Mucosa of descending colon (tissue), 3 donors: ENCODE measurements at regions not wholly inside any gene's neighbourhood (a gene's known extent, or its start where the extent isn't known, plus 50 kb on each side); places are given as distances from the start of the nearest gene placed in this dataset.

Source experiments
- ATAC-seq: fragments of 200-7000 bp; cut with Tn5 transposase; one replicate; pipeline ENCODE4 v1.9.1; 2020; ENCODE audit warnings: mild to moderate bottlenecking, moderate library complexity
- DNase-seq, 3 donors: peaks; one replicate each; pipeline ENCODE4 v3.0.0-alpha.2; 2020
- H3K36me3 ChIP-seq: fragments of 200-600 bp; one replicate; pipeline ENCODE4 v1.8.0; 2021; ENCODE audit warnings: low read depth, mild to moderate bottlenecking
- H3K4me1 ChIP-seq: fragments of 200-600 bp; one replicate; pipeline ENCODE4 v1.8.0; 2021; ENCODE audit warnings: low read depth, mild to moderate bottlenecking
- H3K4me3 ChIP-seq: fragments of 200-600 bp; one replicate; pipeline ENCODE4 v1.8.0; 2021; ENCODE audit warnings: mild to moderate bottlenecking
- H3K9me3 ChIP-seq: fragments of 200-600 bp; one replicate; pipeline ENCODE4 v1.8.0; 2021; ENCODE audit warnings: mild to moderate bottlenecking
- intact Hi-C, 2 donors: fragments of 100-400 bp; cut with DNase I in 1 of 2; cut with micrococcal nuclease in 1 of 2; formaldehyde crosslinking; loops; one replicate each; pipeline versions ENCODE4 v1.11.0 to v1.11.1; 2022; cut with DNase I, micrococcal nuclease
- TF ChIP-seq, protein P1 (sequence below): fragments of 200-600 bp; IDR thresholded peaks from one replicate; pipeline ENCODE4 v1.8.0; 2022; ENCODE audit warnings: antibody characterized with exemption, mild to moderate bottlenecking
- donor health status: DM: no; HTN: no; CAD: no; lungs with moderate emphysema.
- donor health status: DM: no; HTN: no; CAD: no.
- donor health status: DM: no; HTN: yes; CAD: no.

DNA sequence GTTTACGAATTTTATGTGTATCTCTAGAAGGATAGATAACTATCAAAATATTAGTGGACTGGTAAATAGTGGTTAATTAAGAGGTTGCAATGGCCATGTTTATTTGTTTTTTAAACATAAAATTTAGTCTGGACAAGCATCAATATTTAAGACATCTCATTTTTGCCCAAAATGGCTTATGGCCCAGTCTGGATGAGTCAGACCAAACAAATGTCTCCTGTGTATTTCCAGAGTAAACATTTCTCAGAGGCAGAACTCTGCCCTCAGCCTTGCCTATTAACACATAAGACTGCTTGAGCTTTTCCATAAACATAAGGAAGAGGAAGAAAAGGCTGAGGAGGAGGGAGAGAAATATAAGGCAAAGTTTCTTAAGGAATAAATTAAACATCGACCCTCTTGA lies 277.1 kb upstream of the DIAPH2 start:
- Histone ChIP-seq H3K4me1 (peaks cover 7% of the 10 kb centered on the region), H3K36me3 (no peaks in the 10 kb centered on the region), H3K9me3 (no peaks in the 10 kb centered on the region), H3K4me3 (no peak overlapping the region)
- ATAC-seq (peak; percentile 93), DNase-seq (peak in 1 of 3 donors; percentile 27)
- TF ChIP-seq, protein P1, sequence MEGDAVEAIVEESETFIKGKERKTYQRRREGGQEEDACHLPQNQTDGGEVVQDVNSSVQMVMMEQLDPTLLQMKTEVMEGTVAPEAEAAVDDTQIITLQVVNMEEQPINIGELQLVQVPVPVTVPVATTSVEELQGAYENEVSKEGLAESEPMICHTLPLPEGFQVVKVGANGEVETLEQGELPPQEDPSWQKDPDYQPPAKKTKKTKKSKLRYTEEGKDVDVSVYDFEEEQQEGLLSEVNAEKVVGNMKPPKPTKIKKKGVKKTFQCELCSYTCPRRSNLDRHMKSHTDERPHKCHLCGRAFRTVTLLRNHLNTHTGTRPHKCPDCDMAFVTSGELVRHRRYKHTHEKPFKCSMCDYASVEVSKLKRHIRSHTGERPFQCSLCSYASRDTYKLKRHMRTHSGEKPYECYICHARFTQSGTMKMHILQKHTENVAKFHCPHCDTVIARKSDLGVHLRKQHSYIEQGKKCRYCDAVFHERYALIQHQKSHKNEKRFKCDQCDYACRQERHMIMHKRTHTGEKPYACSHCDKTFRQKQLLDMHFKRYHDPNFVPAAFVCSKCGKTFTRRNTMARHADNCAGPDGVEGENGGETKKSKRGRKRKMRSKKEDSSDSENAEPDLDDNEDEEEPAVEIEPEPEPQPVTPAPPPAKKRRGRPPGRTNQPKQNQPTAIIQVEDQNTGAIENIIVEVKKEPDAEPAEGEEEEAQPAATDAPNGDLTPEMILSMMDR = no peak
- intact Hi-C loops = no loop called here

DNA sequence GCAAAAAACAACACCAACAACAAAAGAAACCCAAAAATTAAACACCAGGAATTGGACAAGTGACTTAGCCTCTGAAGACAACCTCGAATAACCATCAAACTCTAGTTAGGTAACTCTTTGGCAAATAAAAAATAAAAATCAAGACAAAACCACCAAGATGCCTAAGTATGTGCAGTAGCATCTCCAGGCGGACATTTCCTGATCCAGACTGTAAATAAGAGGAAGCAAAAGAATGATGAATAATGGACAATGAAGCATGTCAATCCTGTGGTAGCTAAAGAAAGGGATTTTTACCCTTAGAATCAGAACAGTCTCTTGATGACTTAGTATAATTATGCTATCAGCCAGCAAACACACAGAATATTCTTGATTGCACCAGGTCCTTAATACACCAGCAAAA lies 276.7 kb upstream of the DIAPH2 start:
- Histone ChIP-seq H3K4me1 (peaks cover 7% of the 10 kb centered on the region), H3K9me3 (no peaks in the 10 kb centered on the region), H3K36me3 (no peaks in the 10 kb centered on the region), H3K4me3 (no peak overlapping the region)
- intact Hi-C loops = no loop called here
- TF ChIP-seq, protein P1 = no peak
- DNase-seq (no peak), ATAC-seq (no peak)

DNA sequence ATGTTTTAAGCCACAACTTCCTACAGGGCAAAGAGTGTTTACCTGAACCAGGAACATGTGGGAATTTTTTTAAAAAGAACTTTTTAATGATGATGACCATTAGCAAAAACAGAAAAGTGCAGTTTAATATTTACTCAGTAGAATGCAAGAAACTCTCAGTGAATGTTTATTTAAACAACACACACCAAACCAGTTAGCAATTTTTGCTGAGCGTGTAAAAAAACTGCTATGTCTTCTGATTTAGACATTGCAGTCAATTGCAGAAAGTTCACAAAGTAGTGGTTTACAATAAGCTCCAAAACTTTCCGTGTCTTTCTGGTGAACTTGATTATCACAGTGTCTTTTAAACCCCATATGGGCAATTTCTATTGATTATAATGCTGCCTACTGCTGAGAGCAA lies 273.7 kb upstream of the DIAPH2 start:
- H3K36me3 ChIP-seq = no peaks in the 10 kb centered on the region
- ATAC-seq (no peak), DNase-seq (no peak)
- TF ChIP-seq, protein P1 = no peak
- peaks cover 7% of the 10 kb centered on the region for H3K4me1 ChIP-seq
- intact Hi-C loops = no loop called here
- no peaks in the 10 kb centered on the region for H3K9me3 ChIP-seq
- H3K4me3 ChIP-seq = no peak overlapping the region

DNA sequence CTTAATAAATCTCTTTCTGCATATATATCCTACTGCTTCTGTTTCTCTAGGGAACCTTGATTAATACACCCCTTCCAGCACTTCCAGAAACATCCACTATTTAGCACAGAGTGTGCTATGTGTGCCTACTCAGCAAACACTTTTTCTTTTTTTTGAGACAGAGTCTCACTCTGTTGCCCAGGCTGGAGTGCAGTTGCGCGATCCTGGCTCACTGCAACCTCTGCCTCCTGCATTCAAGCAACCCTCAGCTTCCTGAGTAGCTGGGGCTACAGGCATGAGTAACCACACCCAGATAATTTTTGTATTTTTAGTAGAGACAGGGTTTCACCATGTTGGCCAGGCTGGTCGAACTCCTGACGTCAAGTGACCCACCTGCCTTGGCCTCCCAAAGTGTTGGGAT lies 266.9 kb upstream of the DIAPH2 start:
- ATAC-seq = no peak
- H3K4me1 ChIP-seq = no peaks in the 10 kb centered on the region
- H3K4me3 ChIP-seq = no peak overlapping the region
- intact Hi-C loops = no loop called here
- TF ChIP-seq, protein P1 = no peak
- no peaks in the 10 kb centered on the region for H3K9me3 ChIP-seq
- no peak for DNase-seq
- no peaks in the 10 kb centered on the region for H3K36me3 ChIP-seq

DNA sequence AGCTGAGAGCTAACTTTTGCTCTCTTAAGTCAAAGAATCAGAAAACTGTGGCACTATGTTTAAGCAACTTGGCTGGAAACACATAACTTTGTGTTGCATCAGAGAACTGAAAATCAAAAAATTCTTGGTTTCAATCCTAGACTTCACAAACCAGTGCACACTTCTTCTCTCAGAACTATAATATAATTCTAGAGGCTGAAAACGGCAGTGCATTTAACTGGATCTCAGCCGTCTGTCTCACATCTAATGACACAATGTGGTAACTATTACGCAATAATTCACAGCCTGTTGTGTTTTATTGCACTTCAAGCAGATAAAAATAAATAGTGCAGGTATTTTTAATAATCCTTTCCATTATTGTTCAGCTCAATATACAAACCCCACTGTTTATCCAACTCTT lies 260.6 kb upstream of the DIAPH2 start:
- ATAC-seq = no peak
- DNase-seq = no peak
- Histone ChIP-seq H3K4me1 (no peaks in the 10 kb centered on the region), H3K36me3 (no peaks in the 10 kb centered on the region), H3K4me3 (no peak overlapping the region), H3K9me3 (no peaks in the 10 kb centered on the region)
- TF ChIP-seq, protein P1 = no peak
- intact Hi-C loops = no loop called here

DNA sequence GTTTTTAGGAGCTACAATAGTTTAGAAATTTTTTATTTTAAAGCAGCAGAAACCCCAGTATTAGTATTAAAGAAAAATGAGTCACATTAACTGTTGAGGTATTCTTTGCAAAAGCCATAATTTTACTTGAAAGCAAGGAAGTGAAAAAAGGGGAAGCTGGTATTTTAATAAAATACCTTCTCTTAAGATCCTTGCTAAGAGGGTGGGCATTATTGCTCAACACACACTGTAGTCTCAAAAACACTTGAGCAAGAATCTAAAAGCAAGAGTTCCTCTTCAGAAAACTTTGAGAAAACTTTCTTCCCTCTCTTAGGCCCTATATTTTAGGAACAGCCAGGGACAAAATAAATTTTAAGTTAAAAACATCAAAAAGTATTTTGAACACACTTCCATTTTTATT lies 259.4 kb upstream of the DIAPH2 start:
- intact Hi-C loops = no loop called here
- TF ChIP-seq, protein P1 = no peak
- H3K4me3 ChIP-seq = no peak overlapping the region
- no peak for DNase-seq
- no peaks in the 10 kb centered on the region for H3K4me1 ChIP-seq
- ATAC-seq = no peak
- no peaks in the 10 kb centered on the region for H3K9me3 ChIP-seq
- no peaks in the 10 kb centered on the region for H3K36me3 ChIP-seq
